ENCODE measurements at regions not wholly inside any gene's neighbourhood (a gene's known extent, or its start where the extent isn't known, plus 50 kb on each side); places are given as distances from the start of the nearest gene placed in this dataset.
"Not testable (repeated sequence)": the region's sequence is repeated elsewhere in the genome, so short reads cannot be mapped to it uniquely, and the experiment has no call there.

GRCh38 chr2:208608122-208608835, 201.7 kb downstream of the PTH2R start:
- DNase-seq, result peak in 3 of 56 donors; percentile 7 to 17 (median 13)

GRCh38 chr2:208609166-208609804, 202.7 kb downstream of the PTH2R start:
- DNase-seq, result no peak

- not testable (repeated sequence) for DNase-seq
These were observed 209.1 kb downstream of the PTH2R start for GRCh38 chr2:208615675-208616074.

GRCh38 chr2:208618220-208618619, 211.6 kb downstream of the PTH2R start:
- DNase-seq, result no peak

- DNase-seq, result no peak
These were observed 213.4 kb downstream of the PTH2R start for GRCh38 chr2:208619993-208620392.

GRCh38 chr2:208620487-208620978, 213.9 kb downstream of the PTH2R start:
- no peak for DNase-seq

GRCh38 chr2:208627110-208627884, 220.7 kb downstream of the PTH2R start:
- no peak for DNase-seq

GRCh38 chr2:208627916-208628315, 221.3 kb downstream of the PTH2R start:
- no peak for DNase-seq

GRCh38 chr2:208638059-208638458, 231.5 kb downstream of the PTH2R start:
- DNase-seq, result no peak

GRCh38 chr2:208642125-208642779, 235.7 kb downstream of the PTH2R start:
- no peak for DNase-seq

- DNase-seq, result no peak
These were observed 236.6 kb downstream of the PTH2R start for GRCh38 chr2:208643145-208643544.

GRCh38 chr2:208645226-208645625, 238.6 kb downstream of the PTH2R start:
- DNase-seq, result no peak

- no peak for DNase-seq
These were observed 241.8 kb downstream of the PTH2R start for GRCh38 chr2:208648368-208648767.

- no peak for DNase-seq
These were observed 246.8 kb downstream of the PTH2R start for GRCh38 chr2:208653383-208653782.

GRCh38 chr2:208654056-208654455, 247.5 kb downstream of the PTH2R start:
- DNase-seq, result no peak

GRCh38 chr2:208657468-208657867, 250.9 kb downstream of the PTH2R start:
- DNase-seq, result no peak

- DNase-seq, result no peak
These were observed 262.8 kb downstream of the PTH2R start for GRCh38 chr2:208669394-208669793.

- no peak for DNase-seq
These were observed 264.7 kb downstream of the PTH2R start for GRCh38 chr2:208671284-208671683.

- no peak for DNase-seq
These were observed 265.5 kb downstream of the PTH2R start for GRCh38 chr2:208671886-208672680.

- no peak for DNase-seq
These were observed 267.0 kb downstream of the PTH2R start for GRCh38 chr2:208673631-208674030.

GRCh38 chr2:208674919-208675318, 268.3 kb downstream of the PTH2R start:
- no peak for DNase-seq
